ENCODE measurements at regions not wholly inside any gene's neighbourhood (a gene's known extent, or its start where the extent isn't known, plus 50 kb on each side); places are given as distances from the start of the nearest gene placed in this dataset.
A peak's percentile ranks its signal among the peaks of the same experiment; 100 is the strongest.

- no peak for TF ChIP-seq CTCF (IDR thresholded peaks at IDR 0.05; ENCODE audit: insufficient read depth, low read depth, low read length, missing control alignments)
- DNase-seq (ENCODE audit: low read depth) = no peak
Observed at GRCh38 chr6:131381709-131382093, 191.3 kb upstream of the ARG1 start.

GRCh38 chr6:131382631-131383030, 190.4 kb upstream of the ARG1 start:
- no peak for TF ChIP-seq CTCF (IDR thresholded peaks at IDR 0.05; ENCODE audit: insufficient read depth, low read depth, low read length, missing control alignments)
- DNase-seq (ENCODE audit: low read depth) = no peak
- H3K4me3 ChIP-seq (ENCODE audit: low read length) = no peak overlapping the region

More at GRCh38 chr6:131381709-131382093, 191.3 kb upstream of the ARG1 start:
- no peak overlapping the region for H3K4me3 ChIP-seq (ENCODE audit: low read length)

- TF ChIP-seq CTCF (IDR thresholded peaks at IDR 0.05; ENCODE audit: insufficient read depth, low read depth, low read length, missing control alignments) = no peak
- H3K4me3 ChIP-seq (ENCODE audit: low read length) = no peak overlapping the region
- no peak for DNase-seq (ENCODE audit: low read depth)
Observed at GRCh38 chr6:131383421-131384411, 189.3 kb upstream of the ARG1 start.

- peak; percentile 16 for DNase-seq (ENCODE audit: low read depth)
- TF ChIP-seq CTCF (IDR thresholded peaks at IDR 0.05; ENCODE audit: insufficient read depth, low read depth, low read length, missing control alignments) = no peak
- no peak overlapping the region for H3K4me3 ChIP-seq (ENCODE audit: low read length)
Observed at GRCh38 chr6:131387562-131388447, 185.2 kb upstream of the ARG1 start.

GRCh38 chr6:131390322-131390721, 182.7 kb upstream of the ARG1 start:
- TF ChIP-seq CTCF (IDR thresholded peaks at IDR 0.05; ENCODE audit: insufficient read depth, low read depth, low read length, missing control alignments) = no peak
- H3K4me3 ChIP-seq (ENCODE audit: low read length) = no peak overlapping the region
- no peak for DNase-seq (ENCODE audit: low read depth)

GRCh38 chr6:131391116-131391515, 181.9 kb upstream of the ARG1 start:
- DNase-seq (ENCODE audit: low read depth) = no peak
- TF ChIP-seq CTCF (IDR thresholded peaks at IDR 0.05; ENCODE audit: insufficient read depth, low read depth, low read length, missing control alignments) = no peak
- H3K4me3 ChIP-seq (ENCODE audit: low read length) = no peak overlapping the region

Data from epithelial cell of esophagus (primary cell).